GM12873 (cell line): ENCODE measurements at regions not wholly inside any gene's neighbourhood (a gene's known extent, or its start where the extent isn't known, plus 50 kb on each side); places are given as distances from the start of the nearest gene placed in this dataset.

Experiments
- CTCF ChIP-seq: IDR thresholded peaks from 2 replicates; pipeline ENCODE4 v1.5.1; 2012; ENCODE audit warnings: low read depth, mild to moderate bottlenecking, moderate library complexity, low read length, control low read depth; ENCODE audit not compliant: insufficient read depth; ENCODE audit errors: missing control alignments

- no peak for TF ChIP-seq CTCF
Observed at GRCh38 chr1:227374846-227375245, 56.6 kb upstream of the CDC42BPA start.

- TF ChIP-seq CTCF = no peak
Observed at GRCh38 chr1:227372726-227373130, 54.4 kb upstream of the CDC42BPA start.

GRCh38 chr1:227370533-227371254 is 52.4 kb upstream of the CDC42BPA start:
- TF ChIP-seq CTCF = no peak

- no peak for TF ChIP-seq CTCF
Observed at GRCh38 chr1:227369102-227369760, 50.9 kb upstream of the CDC42BPA start.
